Suprapubic skin (tissue), 4 donors: ENCODE measurements at regions not wholly inside any gene's neighbourhood (a gene's known extent, or its start where the extent isn't known, plus 50 kb on each side); places are given as distances from the start of the nearest gene placed in this dataset.
"Not testable (repeated sequence)": the region's sequence is repeated elsewhere in the genome, so short reads cannot be mapped to it uniquely, and the experiment has no call there.

ENCODE experiments used
- DNase-seq, 2 donors: peaks; one replicate each; pipeline ENCODE4 v3.0.0-alpha.2; 2019; ENCODE audit warnings: low spot score in 2 of 2
- H3K27ac ChIP-seq: fragments of 200-600 bp; sonication (generic); one replicate; pipeline ENCODE4 v1.5.1; 2019
- H3K27me3 ChIP-seq: fragments of 200-600 bp; sonication (generic); one replicate; pipeline ENCODE4 v1.5.1; 2019
- H3K36me3 ChIP-seq: fragments of 200-600 bp; sonication (generic); one replicate; pipeline ENCODE4 v1.5.1; 2019
- H3K4me1 ChIP-seq: fragments of 200-600 bp; sonication (generic); one replicate; pipeline ENCODE4 v1.5.1; 2019
- H3K4me3 ChIP-seq: fragments of 200-600 bp; sonication (generic); one replicate; pipeline ENCODE4 v1.5.1; 2019; ENCODE audit warnings: mild to moderate bottlenecking
- H3K9me3 ChIP-seq: fragments of 200-600 bp; sonication (generic); one replicate; pipeline ENCODE4 v1.5.1; 2019
- EP300 ChIP-seq: sonication (generic); formaldehyde crosslinking; IDR thresholded peaks from one replicate; pipeline ENCODE4 v1.6.1; 2017; ENCODE audit warnings: antibody characterized with exemption
- POLR2A ChIP-seq, 2 donors: fragments of 450-650 bp; IDR thresholded peaks; one replicate each; pipeline ENCODE4 v1.6.1; 2017; ENCODE audit warnings: antibody characterized with exemption in 2 of 2, mild to moderate bottlenecking in 2 of 2, moderate library complexity in 2 of 2
- POLR2AphosphoS5 ChIP-seq, 3 donors: sonication (generic); formaldehyde crosslinking; IDR thresholded peaks; one replicate each; pipeline ENCODE4 v1.6.1; 2017; ENCODE audit warnings: antibody characterized with exemption in 3 of 3
- WGBS: methylation state at CpG from one replicate; pipeline ENCODE4 v1.1.5; 2018; 5-methylcytosine and 5-hydroxymethylcytosine counted together
- TF ChIP-seq, protein P1 (sequence below), 2 donors: fragments of 200-600 bp in 1 of 2; fragments of 450-650 bp in 1 of 2; sonication (generic) in 1 of 2; IDR thresholded peaks; one replicate each; pipeline ENCODE4 v1.5.1; 2016 to 2019; ENCODE audit warnings: antibody characterized with exemption in 2 of 2, mild to moderate bottlenecking in 1 of 2, moderate library complexity in 1 of 2

DNA sequence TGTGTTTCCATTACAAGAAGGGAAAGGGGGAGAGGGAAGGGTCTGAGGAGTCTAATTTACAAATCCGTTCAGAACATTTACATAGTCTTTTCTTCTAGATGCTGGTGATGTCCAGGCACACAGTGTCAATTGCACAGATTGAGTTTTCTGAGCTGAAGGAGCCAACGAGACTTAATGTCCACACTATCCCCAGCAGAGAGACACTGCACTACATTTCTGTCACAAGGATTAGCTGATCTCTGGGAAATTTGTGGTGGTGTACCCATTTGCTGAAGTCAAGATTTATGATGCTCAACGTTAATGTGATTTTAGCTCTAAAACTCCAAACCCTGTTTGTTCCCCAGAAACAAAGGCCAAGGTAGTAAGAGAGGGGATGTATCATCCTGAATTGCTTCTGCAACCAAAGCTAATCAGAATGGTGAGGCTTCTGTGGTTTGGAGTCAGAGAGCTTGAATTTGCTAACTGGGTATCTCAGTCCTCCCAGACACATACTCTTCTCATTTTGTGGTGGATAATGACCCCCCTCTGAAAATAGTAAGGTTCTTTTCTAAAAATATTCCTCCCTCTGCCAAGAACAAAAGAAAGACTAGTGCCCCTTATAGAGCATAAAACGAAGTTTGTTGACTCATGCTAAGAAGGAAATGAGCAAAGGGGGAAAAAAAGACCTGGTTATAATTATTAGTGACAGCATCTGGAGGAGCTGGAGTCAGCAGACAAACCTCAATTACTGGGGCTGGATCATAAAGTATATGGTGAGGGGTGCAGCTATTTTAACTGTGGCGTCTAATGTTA lies 416.9 kb downstream of the PSAT1 start:
- Histone ChIP-seq H3K4me3 (no peak overlapping the region), H3K9me3 (no peaks in the 10 kb centered on the region), H3K27me3 (no peaks in the 10 kb centered on the region), H3K27ac (no peak overlapping the region), H3K36me3 (no peaks in the 10 kb centered on the region), H3K4me1 (no peaks in the 10 kb centered on the region)
- DNase-seq: no peak
- WGBS: 41% methylated on average over 5 of the region's 5 CpGs
- no peak for TF ChIP-seq POLR2A (IDR thresholded peaks at IDR 0.05)
- TF ChIP-seq, protein P1, sequence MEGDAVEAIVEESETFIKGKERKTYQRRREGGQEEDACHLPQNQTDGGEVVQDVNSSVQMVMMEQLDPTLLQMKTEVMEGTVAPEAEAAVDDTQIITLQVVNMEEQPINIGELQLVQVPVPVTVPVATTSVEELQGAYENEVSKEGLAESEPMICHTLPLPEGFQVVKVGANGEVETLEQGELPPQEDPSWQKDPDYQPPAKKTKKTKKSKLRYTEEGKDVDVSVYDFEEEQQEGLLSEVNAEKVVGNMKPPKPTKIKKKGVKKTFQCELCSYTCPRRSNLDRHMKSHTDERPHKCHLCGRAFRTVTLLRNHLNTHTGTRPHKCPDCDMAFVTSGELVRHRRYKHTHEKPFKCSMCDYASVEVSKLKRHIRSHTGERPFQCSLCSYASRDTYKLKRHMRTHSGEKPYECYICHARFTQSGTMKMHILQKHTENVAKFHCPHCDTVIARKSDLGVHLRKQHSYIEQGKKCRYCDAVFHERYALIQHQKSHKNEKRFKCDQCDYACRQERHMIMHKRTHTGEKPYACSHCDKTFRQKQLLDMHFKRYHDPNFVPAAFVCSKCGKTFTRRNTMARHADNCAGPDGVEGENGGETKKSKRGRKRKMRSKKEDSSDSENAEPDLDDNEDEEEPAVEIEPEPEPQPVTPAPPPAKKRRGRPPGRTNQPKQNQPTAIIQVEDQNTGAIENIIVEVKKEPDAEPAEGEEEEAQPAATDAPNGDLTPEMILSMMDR (IDR thresholded peaks at IDR 0.05): no peak
- TF ChIP-seq POLR2AphosphoS5 (IDR thresholded peaks at IDR 0.05): no peak
- no peak for TF ChIP-seq EP300

DNA sequence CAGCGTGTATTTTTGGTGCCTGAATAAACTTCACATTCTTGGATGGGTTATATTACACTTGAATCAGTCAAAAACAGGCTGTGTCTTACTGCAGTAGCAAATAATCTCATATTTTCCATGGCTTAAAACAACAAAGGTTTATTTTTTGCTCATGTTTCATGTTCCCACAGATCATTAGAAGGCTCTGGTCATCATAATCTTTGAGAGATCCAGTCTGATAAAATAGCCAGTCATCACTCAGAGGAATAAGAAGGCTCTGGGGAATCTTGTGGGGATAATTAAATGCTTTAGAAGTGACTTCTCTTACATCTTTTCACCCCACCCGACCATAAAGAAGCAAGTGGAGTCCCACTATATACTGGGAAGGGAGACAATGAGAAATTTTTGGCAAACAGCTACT lies 417.7 kb downstream of the PSAT1 start:
- TF ChIP-seq, protein P1 (IDR thresholded peaks at IDR 0.05): no peak
- TF ChIP-seq POLR2A (IDR thresholded peaks at IDR 0.05) (no peak), EP300 (no peak), POLR2AphosphoS5 (IDR thresholded peaks at IDR 0.05) (no peak)
- H3K27ac ChIP-seq: no peak overlapping the region
- no peaks in the 10 kb centered on the region for H3K4me1 ChIP-seq
- no peaks in the 10 kb centered on the region for H3K27me3 ChIP-seq
- 49% methylated on average over 2 of the region's 2 CpGs for WGBS
- no peaks in the 10 kb centered on the region for H3K36me3 ChIP-seq
- H3K9me3 ChIP-seq: no peaks in the 10 kb centered on the region
- no peak overlapping the region for H3K4me3 ChIP-seq
- no peak for DNase-seq

DNA sequence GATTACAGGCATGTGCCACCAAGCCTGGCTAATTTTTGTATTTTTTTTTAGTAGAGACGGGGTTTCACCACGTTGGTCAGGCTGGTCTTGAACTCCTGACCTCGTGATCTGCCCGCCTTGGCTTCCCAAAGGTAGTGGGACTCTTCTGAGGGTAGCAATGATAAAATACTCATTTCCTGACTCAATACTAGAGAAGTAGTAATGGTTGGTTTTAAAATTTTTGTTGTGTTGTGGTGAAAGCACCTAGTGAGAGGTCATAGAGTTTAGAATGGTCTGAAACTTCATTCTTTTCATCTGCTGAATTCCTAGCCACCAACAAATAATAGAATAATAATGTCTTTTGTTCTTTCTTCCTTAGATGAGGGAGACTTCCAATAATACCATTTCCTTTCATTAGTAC lies 422.1 kb downstream of the PSAT1 start:
- H3K27ac ChIP-seq, H3K4me3 ChIP-seq, H3K27me3 ChIP-seq, H3K4me1 ChIP-seq, DNase-seq, H3K9me3 ChIP-seq, H3K36me3 ChIP-seq: not testable (repeated sequence)
- 86% methylated on average over 4 of the region's 4 CpGs for WGBS

DNA sequence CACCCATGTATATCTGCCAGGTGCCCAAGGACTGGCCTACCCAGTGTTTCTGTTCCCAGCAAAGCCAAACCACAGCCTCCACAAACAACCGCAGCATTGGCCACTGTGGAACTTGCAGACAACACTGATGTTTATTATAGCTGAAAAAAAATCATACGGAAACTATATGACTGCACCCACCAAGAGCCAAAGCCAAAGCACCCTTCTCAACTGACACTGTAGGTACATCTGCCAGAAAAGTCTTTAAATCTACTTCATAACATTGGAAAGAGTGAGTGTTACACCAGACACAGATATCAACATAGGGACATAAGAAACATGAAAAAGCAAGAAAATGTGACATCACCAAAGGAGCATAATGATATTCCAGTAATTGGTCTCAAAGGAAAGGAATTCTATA lies 428.0 kb downstream of the PSAT1 start:
- Histone ChIP-seq H3K27me3 (no peaks in the 10 kb centered on the region), H3K36me3 (no peaks in the 10 kb centered on the region), H3K9me3 (no peaks in the 10 kb centered on the region), H3K27ac (no peak overlapping the region), H3K4me3 (no peak overlapping the region), H3K4me1 (no peaks in the 10 kb centered on the region)
- TF ChIP-seq, protein P1 (IDR thresholded peaks at IDR 0.05): no peak
- TF ChIP-seq EP300: no peak
- TF ChIP-seq POLR2AphosphoS5 (IDR thresholded peaks at IDR 0.05): no peak
- TF ChIP-seq POLR2A (IDR thresholded peaks at IDR 0.05): no peak
- 95% methylated on average over 2 of the region's 2 CpGs for WGBS
- no peak for DNase-seq

DNA sequence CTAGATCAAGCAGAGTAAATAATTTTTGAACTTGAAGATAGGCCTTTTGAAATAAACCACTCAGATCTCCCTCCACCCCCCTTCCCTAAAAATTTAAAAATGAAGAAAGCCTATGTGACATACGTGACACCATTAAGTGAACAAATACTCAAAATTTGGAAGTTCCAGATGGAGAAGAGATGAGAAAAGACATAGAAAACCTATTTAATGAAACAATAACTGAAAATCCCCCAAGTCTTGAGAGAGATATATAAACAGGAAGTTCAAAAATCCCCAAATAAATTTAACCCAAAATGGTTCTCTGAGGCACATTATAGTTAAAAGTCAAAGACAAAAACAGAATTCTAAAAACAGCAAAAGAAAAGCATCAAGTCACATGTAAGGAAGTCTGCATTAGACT lies 428.6 kb downstream of the PSAT1 start:
- Histone ChIP-seq H3K4me1 (no peaks in the 10 kb centered on the region), H3K27me3 (no peaks in the 10 kb centered on the region), H3K9me3 (no peaks in the 10 kb centered on the region), H3K36me3 (no peaks in the 10 kb centered on the region), H3K4me3 (no peak overlapping the region), H3K27ac (no peak overlapping the region)
- WGBS: 97% methylated on average over 1 of the region's 1 CpG
- no peak for DNase-seq
- TF ChIP-seq EP300 (no peak), POLR2AphosphoS5 (IDR thresholded peaks at IDR 0.05) (no peak), POLR2A (IDR thresholded peaks at IDR 0.05) (no peak)
- TF ChIP-seq, protein P1 (IDR thresholded peaks at IDR 0.05): no peak

DNA sequence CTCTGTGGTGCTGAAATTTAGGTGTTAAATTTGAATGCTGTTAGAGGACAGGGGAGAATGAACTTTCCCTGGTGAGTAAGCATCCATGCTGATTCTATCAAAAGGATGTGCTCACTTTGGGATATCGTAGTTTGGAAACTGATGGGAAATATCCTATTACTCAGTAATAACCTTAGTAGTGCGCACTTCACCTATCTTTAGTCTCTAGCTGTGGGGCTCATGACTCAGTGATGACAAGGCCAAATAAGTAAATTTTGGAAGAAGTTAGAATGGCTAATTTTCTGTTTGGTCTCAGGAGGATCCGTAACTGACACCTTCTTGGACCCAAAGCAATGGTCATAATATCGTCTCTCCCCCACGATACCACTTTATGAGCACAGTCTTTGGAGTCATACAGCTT lies 448.4 kb downstream of the PSAT1 start:
- Histone ChIP-seq H3K36me3 (no peaks in the 10 kb centered on the region), H3K27me3 (no peaks in the 10 kb centered on the region), H3K9me3 (no peaks in the 10 kb centered on the region), H3K4me1 (no peaks in the 10 kb centered on the region), H3K4me3 (no peak overlapping the region), H3K27ac (no peak overlapping the region)
- no peak for TF ChIP-seq POLR2AphosphoS5 (IDR thresholded peaks at IDR 0.05)
- TF ChIP-seq, protein P1 (IDR thresholded peaks at IDR 0.05): no peak
- TF ChIP-seq POLR2A (IDR thresholded peaks at IDR 0.05): no peak
- TF ChIP-seq EP300: no peak
- 94% methylated on average over 5 of the region's 5 CpGs for WGBS
- DNase-seq: no peak
